ENCODE measurements at regions not wholly inside any gene's neighbourhood (a gene's known extent, or its start where the extent isn't known, plus 50 kb on each side); places are given as distances from the start of the nearest gene placed in this dataset.

GRCh38 chr22:48438096-48438495, 1389.6 kb downstream of the BRD1 start:
- no peak for TF ChIP-seq CTCF (IDR thresholded peaks at IDR 0.05; ENCODE audit: extremely low read depth, missing control alignments)
- no peak for DNase-seq (ENCODE audit: low spot score)

GRCh38 chr22:48436201-48436931, 1391.3 kb downstream of the BRD1 start:
- DNase-seq (ENCODE audit: low spot score): no peak
- TF ChIP-seq CTCF (IDR thresholded peaks at IDR 0.05; ENCODE audit: extremely low read depth, missing control alignments): no peak

DNA sequence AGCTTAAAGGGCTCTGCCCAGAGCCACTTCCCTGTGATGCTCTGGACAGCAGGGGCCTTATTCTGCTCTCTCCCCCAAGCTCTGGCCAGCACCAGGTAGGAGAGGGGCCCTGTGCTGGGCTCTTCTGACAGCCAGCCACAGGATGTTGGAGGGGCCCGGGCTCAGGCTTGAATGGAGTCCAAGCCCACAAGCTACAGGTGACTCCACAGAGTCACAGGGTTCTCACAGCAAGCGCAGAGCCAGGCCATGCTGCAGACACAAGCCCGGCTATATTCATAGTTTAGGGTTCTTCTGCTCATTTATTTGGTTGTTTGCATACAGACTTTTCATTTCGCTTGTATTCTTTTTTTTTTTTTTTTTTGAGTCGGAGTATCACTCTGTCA, 1392.8 kb downstream of the BRD1 start:
- TF ChIP-seq CTCF (IDR thresholded peaks at IDR 0.05; ENCODE audit: extremely low read depth, missing control alignments): no peak
- no peak for DNase-seq (ENCODE audit: low spot score)

DNA sequence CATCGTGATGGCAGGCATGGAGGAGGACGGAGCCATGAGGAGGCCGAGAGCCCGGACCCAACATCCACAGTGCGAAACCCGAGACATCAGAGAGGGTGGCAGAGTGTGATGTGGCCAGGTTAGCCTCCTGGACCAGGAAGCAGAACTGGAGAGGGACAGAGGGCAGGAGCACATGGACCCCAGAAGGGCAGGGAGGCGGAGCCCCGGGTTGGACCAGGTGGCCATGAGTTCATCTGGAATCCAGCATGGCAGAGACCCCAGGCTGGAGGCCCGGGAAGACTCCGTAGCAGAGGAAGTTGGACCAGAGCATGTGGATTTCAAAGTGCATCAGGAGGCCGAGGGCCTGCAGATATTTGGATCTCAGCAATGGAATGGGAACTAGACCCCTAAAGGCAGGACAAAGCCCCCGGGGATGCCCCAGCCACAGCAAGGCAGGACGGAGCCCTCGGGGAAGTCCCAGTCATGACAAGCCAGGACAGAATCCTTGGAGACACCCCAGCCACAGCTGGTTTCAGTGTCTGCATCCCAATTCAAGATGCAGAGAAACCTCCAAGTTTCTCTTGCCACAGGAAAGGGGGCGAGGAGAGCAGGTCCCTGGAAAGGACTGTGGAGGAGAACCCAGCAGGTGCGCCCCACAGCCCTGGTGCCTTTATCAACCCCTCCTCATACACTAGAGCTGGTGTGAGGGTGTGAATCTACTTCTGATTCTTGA, 1393.4 kb downstream of the BRD1 start:
- no peak for TF ChIP-seq CTCF (IDR thresholded peaks at IDR 0.05; ENCODE audit: extremely low read depth, missing control alignments)

GRCh38 chr22:48433647-48434046, 1394.0 kb downstream of the BRD1 start:
- no peak for TF ChIP-seq CTCF (IDR thresholded peaks at IDR 0.05; ENCODE audit: extremely low read depth, missing control alignments)
- DNase-seq (ENCODE audit: low spot score): no peak

More for the DNA sequence above, 1393.4 kb downstream of the BRD1 start:
- DNase-seq (ENCODE audit: low spot score): no peak

- no peak for DNase-seq (ENCODE audit: low spot score)
- TF ChIP-seq CTCF (IDR thresholded peaks at IDR 0.05; ENCODE audit: extremely low read depth, missing control alignments): no peak
These were observed 1394.7 kb downstream of the BRD1 start for GRCh38 chr22:48432781-48433518.

All from GM20000 (cell line).